NCI-H1092 treated with DMSO at 0.1 percent for 48 hours (cell line): ENCODE measurements at regions not wholly inside any gene's neighbourhood (a gene's known extent, or its start where the extent isn't known, plus 50 kb on each side); places are given as distances from the start of the nearest gene placed in this dataset.
"Not testable (repeated sequence)": the region's sequence is repeated elsewhere in the genome, so short reads cannot be mapped to it uniquely, and the experiment has no call there.

Experiments used
- DNase-seq: peaks from one replicate; lab custom pipeline; 2025; lab: John Stamatoyannopoulos, UW

- DNase-seq, result not testable (repeated sequence)
These were observed 147.5 kb upstream of the SCN7A start for GRCh38 chr2:166641516-166641915.

DNA sequence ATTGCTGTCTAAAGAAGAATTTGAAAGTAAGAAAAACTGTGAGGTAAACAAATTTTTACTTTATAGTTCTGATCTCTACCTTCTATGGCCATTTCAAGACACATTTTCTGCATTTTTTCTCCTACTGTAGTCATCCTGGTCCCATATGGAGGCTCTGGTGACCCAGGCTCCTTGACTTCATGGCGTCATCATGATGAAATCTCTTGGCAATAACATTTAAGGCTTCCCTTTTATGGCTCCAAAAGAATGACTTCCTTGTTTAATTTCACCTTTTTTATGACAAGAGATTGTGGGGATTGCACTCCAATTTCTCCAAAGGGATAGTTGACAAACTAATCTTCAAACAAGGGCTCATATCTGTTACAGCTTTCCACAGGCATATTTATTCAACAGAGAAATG is 143.0 kb upstream of the SCN7A start:
- no peak for DNase-seq

DNA sequence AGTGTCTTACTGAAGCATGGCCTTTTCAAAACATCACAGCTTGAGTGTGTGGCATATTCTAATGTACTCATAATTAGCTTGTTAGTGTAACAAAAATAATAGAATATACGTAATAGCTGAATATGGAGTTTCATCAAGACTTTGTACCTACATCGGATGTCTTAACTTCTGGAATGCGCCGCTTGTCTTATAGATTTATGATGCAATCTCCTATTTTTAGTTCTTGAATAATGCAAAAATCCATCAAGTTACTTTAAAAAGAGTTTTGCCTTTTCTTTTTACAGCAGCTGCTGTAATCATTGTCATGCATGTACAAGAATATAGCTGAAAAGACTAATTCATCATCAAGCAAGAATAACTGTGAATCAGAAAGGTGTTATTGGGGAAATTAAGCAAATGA is 140.7 kb upstream of the SCN7A start:
- no peak for DNase-seq

DNA sequence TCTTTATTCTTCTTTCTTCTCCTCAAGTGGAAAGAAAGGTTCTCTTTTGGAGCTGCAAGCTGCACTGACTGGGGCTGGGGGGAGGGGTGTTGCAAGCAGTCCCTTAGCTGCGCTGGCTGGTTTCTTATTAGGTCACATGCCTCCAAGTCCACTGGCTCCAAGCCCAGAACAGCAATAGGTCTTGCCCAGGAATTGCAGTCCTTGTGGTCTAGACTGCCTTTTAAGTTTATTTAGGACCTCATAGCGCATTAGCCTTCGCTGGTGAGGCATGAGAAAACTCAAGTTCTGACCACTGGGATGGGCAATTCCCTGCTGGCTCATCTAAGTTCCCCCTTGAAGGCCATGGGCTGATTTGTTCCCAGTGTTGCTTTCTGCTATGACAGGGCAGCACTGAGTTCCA is 138.6 kb upstream of the SCN7A start:
- DNase-seq, result peak; percentile 5

- DNase-seq, result no peak
These were observed 134.6 kb upstream of the SCN7A start for GRCh38 chr2:166628478-166629136.

GRCh38 chr2:166627893-166628292 is 133.8 kb upstream of the SCN7A start:
- DNase-seq, result no peak

- DNase-seq, result no peak
These were observed 131.6 kb upstream of the SCN7A start for GRCh38 chr2:166625670-166626069.

DNA sequence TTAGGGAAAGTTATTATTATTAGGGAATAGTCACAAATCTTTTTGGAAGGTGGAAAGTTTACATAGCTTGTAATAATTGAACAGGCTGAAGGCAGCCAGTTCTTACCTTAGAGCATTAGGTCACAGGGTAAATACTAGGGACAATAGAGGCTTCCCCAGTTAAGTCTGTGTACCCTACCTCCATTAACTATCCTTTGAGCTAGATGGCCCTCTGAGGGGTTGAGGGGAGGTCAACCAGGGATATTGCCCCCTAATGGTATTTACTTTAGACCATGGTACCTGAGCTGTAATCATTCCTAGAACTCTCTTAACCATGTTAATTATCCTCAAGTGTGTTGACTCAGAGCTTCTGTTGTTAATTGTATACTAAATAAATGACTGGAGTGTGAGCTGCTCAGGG is 120.5 kb upstream of the SCN7A start:
- DNase-seq, result peak; percentile 98

DNA sequence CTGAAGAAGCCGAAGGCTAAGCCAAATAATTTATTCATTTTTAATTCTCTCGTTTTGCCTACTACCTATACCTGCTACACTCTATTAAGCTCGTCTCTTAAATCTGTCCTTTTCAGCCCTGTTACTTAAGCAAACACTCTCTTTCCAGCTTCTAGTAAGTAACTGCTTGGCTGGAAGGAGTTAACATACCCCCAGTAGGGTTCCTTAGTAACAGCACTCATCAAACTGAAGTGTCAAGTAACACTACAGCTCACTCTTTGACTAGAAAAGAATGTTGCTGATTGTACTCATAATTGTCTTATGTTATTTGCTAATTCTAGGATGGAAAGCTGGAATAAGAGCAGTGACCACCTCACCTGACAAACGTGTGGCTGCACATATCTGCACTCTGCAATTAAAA is 120.0 kb upstream of the SCN7A start:
- peak; percentile 85 for DNase-seq

- no peak for DNase-seq
These were observed 119.2 kb upstream of the SCN7A start for GRCh38 chr2:166613226-166613625.

GRCh38 chr2:166612214-166612613 is 118.2 kb upstream of the SCN7A start:
- peak; percentile 18 for DNase-seq

DNA sequence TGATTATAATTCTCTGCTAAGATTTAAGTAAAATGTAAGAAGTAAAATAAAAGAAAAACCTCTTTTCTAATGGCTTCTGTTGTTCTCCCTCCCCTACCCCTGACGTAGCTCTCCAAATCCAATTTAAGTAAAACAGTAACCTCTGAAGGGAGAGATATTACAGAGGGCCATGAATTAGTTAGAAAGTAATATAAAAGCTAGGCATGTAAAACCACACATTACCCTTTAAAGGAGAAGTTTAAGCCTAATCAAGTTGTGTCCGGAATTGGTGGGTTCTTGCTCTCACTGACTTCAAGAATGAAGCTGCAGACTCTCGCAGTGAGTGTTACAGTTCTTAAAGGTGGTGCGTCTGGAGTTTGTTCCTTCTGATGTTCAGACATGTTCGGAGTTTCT is 116.9 kb upstream of the SCN7A start:
- DNase-seq, result no peak

DNA sequence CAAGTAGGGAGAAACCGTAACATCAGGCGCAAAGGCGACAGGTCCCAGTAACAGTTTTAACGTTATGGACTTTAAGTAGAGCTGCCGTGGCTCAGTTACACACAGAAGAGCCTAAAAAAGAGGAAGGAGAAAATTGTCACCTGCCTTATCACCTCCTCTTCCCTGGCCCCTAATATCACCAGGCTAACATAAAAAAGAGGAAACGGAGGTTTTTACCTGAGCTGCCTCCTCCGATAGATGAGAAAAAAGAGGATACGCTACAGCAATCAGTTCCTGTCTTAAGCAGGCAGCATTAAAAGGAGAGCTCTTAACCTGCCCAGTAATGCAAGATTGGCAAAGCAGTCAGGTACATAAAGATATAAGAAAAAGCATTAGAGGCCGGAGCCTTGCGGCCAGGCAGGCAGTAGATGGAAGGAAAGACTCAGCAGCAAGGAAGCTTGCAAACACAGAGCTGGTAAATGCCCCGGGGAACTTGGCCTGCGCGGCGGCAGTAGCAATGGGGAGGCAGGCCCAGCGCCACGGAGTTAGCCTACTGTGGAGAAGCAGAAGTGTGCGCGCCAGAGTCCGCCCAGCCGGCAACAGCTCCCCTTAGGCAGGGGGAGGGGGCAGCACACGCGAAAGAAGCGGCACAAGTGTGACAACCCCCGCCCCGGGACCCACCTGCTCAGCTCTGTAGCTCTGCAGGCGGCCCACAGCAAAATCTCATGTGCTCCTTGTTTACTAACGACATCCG is 116.3 kb upstream of the SCN7A start:
- DNase-seq, result no peak

DNA sequence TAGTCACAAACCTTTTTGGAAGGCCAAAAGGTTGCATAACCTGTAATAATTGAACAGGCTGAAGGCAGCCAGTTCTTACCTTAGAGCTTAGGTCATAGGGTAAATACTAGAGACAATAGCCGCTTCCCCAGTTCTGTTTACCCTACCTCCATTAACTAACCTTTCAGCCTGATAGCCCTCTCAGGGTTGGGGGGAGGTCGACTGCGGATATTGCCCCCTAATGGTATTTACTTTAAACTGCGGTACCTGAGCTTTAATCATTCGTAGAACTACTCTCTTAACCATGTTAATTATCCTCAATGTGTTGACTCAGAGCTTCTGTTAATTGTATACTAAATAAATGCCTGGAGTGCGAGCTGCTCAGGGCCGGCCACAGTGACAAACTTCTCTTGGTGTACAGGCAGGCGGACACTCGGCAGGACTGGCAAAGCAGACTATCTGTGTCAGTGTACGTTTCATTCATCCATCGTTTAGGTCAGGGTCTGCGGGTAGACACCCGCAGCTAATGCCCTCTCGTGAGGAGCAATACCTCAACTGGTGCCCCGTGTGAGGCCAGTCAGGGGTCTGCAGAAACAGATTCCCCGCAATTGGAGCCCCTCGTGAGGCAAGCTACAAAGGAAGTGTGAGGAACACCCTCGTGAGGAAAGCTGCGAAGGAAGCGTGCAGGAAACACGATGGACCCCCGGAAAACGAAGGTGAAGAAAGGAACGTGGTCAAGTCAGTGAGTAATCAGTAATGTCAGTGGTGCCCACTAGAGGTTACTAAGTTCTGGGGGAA is 115.3 kb upstream of the SCN7A start:
- DNase-seq, result peak; percentile 36

- no peak for DNase-seq
These were observed 113.8 kb upstream of the SCN7A start for GRCh38 chr2:166607880-166608279.

- DNase-seq, result no peak
These were observed 99.4 kb upstream of the SCN7A start for GRCh38 chr2:166593403-166593802.

DNA sequence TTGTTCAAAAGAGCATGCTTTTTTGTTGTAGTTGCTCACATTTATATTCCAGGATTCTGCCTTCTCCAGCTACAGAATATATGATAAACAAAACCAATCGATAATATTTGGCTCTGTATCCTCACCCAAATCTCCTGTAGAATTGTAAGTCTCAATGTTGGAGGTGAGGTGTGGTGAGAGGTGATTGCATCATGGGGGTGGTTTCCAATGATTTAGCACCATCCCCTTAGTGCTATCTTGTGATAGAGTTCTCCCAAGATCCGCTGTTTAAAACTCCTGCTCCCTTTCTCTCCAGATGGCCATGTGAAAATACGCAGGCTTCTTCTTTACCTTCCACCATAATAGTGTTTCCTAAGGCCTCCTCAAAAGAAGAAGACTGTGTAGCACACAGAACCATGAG is 98.7 kb upstream of the SCN7A start:
- DNase-seq, result no peak

GRCh38 chr2:166591226-166591625 is 97.2 kb upstream of the SCN7A start:
- DNase-seq, result no peak

DNA sequence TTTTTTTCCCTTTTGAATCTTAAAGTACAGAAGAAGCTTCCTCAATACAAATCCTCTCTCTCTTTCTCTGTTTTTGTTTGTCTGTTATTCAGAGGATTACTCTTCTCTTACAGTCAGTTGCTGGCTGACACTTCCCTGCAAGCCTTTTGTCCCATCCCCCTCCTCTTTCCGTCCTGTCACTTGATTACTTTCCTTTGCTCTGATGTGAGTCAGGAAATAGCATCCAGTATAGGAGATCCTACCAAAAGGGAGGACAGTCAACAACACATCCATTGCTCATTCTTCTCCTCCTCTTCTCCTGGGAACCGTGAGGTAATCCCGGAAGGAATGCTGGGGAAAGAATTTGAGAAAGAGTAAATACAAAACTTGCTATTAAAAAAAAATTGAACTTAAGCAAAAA is 79.3 kb upstream of the SCN7A start:
- no peak for DNase-seq

- DNase-seq, result no peak
These were observed 78.9 kb upstream of the SCN7A start for GRCh38 chr2:166572937-166573336.

GRCh38 chr2:166568409-166568808 is 74.4 kb upstream of the SCN7A start:
- DNase-seq, result no peak

DNA sequence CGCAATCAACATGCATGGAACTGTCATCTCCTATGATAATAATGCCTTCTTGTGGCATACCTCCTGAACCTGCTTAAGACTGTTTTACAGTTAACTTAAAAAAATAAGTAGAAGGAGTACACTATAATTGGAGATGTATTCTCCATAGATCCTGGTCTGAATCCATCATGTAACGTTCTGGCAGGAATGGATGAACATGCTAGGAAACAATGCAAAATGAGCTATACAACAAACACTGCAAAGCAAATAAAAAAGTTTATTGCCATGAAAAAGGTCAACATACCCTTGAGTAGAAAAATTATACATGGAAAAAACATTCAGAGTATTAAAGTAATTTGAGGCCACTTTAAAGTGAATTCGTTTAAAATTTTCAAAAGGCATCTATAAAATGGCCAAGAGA is 71.5 kb upstream of the SCN7A start:
- no peak for DNase-seq

DNA sequence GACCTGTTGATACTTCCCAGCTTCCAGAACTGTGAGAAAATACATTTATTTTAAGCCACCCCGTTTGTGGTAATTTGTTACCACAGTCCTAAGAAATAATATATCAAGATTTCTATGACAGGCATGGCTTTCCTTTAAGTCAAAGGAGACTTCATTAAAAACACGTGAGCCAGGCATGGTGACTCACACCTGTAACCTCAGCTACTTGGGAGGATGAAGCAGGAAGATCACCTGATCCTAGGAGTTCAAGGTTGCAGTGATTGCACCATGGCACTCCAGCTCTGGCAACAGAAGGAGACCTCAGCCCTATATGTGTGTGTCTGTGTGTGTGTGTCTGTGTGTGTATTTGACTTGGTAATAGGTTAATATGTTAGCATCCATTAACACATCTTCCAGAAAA is 69.8 kb upstream of the SCN7A start:
- no peak for DNase-seq
